AG04449 (cell line): ENCODE measurements at regions not wholly inside any gene's neighbourhood (a gene's known extent, or its start where the extent isn't known, plus 50 kb on each side); places are given as distances from the start of the nearest gene placed in this dataset.

Experiments used
- CTCF ChIA-PET: fragments of 350-600 bp; formaldehyde crosslinking; extraction: SDS; loops from one replicate; lab custom pipeline; 2021; ENCODE audit warnings: antibody characterized with exemption; lab: Yijun Ruan, JAX
- POLR2A ChIA-PET: fragments of 400-600, 350-600 bp; formaldehyde crosslinking; extraction: SDS; loops from one replicate; lab custom pipeline; 2020; ENCODE audit warnings: antibody characterized with exemption, inconsistent platforms; lab: Yijun Ruan, JAX
- DNase-seq: peaks from one replicate; pipeline ENCODE4 v3.0.0-alpha.2; 2010; ENCODE audit warnings: low read depth, low spot score
- H3K4me3 ChIP-seq: 2 replicates; pipeline ENCODE4 v1.5.1; 2011; ENCODE audit warnings: low read depth, mild to moderate bottlenecking, control low read depth, low read length
- TF ChIP-seq, protein P1 (sequence below): IDR thresholded peaks from one replicate; pipeline ENCODE4 v1.5.1; 2011; ENCODE audit warnings: mild to moderate bottlenecking, moderate library complexity, low read length, control low read depth, inconsistent platforms; ENCODE audit not compliant: insufficient read depth; ENCODE audit errors: missing control alignments

DNA sequence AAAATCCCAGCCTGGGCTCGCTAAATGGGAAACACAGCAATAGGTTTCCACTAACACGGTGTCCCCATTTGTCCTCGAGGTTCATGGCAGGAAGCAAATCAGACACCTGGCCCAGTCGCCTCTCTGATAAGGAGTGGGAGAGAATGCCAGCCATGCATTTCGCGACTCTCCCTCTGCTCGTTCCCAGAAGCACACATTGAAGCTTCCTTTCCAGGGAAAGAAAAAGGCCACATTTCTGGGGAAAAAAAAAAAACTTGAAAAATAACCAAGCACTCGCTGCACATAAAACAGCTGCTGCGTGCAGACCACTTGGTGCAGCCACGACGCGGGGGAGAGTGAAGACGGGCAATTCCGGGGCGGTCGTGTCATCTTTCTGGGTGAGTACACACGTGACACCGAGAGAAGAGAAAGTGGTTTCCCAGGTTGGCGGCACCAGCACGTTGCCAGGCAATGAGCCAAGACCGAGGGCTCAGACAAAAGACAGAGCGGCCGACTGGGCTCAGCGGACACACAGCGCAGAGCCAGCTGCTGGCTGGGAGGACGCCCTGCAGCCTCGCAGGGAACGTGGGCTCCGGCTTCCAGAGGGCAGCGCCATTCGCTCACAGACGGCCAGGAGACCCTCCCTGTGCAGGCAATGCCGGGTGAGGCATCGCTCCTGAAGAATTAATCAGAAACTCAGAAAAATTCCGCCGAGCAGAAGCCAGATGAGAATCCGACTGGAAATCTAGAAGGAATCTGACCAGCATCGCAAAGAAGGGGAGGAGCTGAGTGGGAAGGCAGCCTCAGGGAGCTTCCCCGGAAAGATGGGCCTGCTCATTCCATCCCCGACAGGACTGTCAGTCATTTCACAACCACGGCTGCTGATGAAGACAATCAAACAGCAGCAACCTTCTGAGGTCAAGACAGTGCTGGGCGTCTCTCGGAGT, 83.2 kb upstream of the IRS2 start:
- peak overlapping the region; percentile 46 for H3K4me3 ChIP-seq
- TF ChIP-seq, protein P1, sequence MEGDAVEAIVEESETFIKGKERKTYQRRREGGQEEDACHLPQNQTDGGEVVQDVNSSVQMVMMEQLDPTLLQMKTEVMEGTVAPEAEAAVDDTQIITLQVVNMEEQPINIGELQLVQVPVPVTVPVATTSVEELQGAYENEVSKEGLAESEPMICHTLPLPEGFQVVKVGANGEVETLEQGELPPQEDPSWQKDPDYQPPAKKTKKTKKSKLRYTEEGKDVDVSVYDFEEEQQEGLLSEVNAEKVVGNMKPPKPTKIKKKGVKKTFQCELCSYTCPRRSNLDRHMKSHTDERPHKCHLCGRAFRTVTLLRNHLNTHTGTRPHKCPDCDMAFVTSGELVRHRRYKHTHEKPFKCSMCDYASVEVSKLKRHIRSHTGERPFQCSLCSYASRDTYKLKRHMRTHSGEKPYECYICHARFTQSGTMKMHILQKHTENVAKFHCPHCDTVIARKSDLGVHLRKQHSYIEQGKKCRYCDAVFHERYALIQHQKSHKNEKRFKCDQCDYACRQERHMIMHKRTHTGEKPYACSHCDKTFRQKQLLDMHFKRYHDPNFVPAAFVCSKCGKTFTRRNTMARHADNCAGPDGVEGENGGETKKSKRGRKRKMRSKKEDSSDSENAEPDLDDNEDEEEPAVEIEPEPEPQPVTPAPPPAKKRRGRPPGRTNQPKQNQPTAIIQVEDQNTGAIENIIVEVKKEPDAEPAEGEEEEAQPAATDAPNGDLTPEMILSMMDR = peak; percentile 53
- POLR2A ChIA-PET = interaction anchor here (0.8 kb wide), 1 partner anchor 240 kb away, joined by 3 read pairs; no protein-coding TSS in a partner anchor
- no peak for DNase-seq
- CTCF ChIA-PET = interaction anchor here (0.7 to 2.8 kb wide), 7 partner anchors 9 to 909 kb away, joined by 3 to 11 read pairs (median 3); no protein-coding TSS in a partner anchor

DNA sequence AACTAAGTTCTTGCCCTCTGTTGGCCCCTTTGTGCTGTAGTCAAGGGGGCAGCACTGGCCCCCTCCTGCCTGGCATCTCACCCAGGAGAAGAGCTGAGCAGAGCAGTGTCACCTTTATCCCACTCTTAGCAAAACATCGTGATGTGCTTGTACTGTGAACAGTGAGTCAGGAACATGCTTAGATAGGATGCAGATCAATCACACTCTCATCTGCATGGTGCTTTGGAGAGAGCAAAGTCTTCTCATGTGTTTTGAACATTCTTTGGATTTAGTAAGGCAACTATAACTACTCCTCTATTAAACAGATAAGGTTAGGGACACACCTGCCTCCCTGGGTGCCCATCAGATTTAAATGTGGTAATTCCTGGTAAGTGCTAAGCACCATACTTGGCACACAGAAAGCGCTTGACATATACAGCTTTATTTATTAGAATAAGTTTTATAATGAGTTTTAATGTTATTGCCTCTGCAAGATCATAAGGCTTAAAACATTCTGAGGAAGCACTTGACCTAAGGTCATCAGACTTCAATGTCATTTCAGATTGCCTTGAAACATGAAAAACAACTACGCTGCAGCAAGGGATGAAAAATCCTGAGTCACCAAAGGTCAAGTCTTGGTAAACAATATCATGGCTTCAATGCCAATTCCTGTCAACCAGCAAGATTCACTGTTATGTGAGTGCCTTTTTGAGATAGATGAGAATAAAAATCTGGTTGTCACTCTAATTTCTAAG, 82.4 kb upstream of the IRS2 start:
- ChIA-PET CTCF (interaction anchor here (0.8 to 2.8 kb wide), 3 partner anchors 8 to 238 kb away, joined by 3 to 11 read pairs (median 6); no protein-coding TSS in a partner anchor), POLR2A (no interaction called here)
- no peak for DNase-seq
- TF ChIP-seq, protein P1 = no peak
- no peak overlapping the region for H3K4me3 ChIP-seq

DNA sequence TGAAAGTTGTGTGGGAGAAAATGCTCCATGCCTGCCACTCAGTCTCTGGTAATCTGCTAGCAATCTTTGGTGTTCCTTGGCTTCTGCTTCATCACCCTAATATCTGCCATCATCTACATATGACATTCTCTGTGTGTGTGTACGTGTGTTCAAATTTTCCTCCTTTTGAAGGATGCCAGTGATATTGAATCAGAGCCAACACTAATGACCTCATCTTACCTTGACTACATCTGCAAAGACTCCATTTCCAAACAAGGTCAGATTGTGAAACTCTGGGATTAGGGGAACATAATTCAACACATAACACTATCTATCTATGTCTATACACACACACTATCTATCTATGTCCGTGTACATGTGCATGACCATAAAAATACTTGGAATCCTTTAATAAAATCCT, 81.4 kb upstream of the IRS2 start:
- TF ChIP-seq, protein P1 = no peak
- CTCF ChIA-PET = no interaction called here
- POLR2A ChIA-PET = no interaction called here
- H3K4me3 ChIP-seq = no peak overlapping the region
- no peak for DNase-seq

DNA sequence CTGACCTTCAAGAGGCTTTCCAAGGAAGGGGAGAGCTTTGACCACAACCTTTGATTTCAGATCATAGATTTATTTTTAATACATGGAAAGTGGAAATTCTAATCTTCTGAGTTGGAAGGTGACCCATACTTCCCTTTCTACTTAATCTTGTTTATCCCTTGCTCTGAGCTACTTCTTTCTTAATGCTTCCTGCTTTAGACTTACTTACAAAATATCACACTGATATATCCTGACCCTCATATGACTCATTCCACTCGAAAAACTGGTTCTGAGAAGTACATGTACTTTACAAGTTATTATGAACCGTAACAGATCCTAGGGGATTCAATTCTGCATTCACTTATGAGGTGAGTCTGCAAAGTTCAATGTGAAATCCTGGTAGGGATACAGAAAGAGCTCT, 76.2 kb upstream of the IRS2 start:
- no peak for DNase-seq
- POLR2A ChIA-PET = interaction anchor here (0.6 kb wide), 1 partner anchor 42 kb away, joined by 3 read pairs; no protein-coding TSS in a partner anchor
- no peak overlapping the region for H3K4me3 ChIP-seq
- CTCF ChIA-PET = no interaction called here
- TF ChIP-seq, protein P1 = no peak

DNA sequence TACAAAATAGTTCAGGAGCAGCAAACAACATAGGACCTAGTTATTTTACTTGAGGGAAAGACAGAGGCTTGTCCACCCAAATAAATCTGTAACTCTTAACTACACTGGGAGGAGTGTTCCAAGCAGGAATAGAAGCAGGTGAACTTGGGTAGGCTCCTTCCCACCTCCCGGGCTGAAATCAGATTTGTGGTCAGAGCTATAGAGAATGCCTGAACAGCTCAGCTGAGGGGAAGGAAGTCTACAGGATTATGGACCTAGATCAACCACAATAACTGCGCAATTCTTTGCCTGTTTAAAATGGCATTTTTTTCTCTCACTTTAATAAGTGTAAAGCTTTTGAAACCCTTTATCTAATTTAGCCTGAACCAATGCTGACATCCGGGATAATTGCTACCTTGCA, 73.5 kb upstream of the IRS2 start:
- ChIA-PET CTCF (interaction anchor here (0.5 to 1.1 kb wide), 2 partner anchors 9 to 705 kb away, joined by 3 read pairs; no protein-coding TSS in a partner anchor), POLR2A (no interaction called here)
- DNase-seq = no peak
- TF ChIP-seq, protein P1 = no peak
- no peak overlapping the region for H3K4me3 ChIP-seq
